AG08396 (cell line): ENCODE measurements at regions not wholly inside any gene's neighbourhood (a gene's known extent, or its start where the extent isn't known, plus 50 kb on each side); places are given as distances from the start of the nearest gene placed in this dataset.
"Not testable (repeated sequence)": the region's sequence is repeated elsewhere in the genome, so short reads cannot be mapped to it uniquely, and the experiment has no call there.

Experiments used
- DNase-seq: peaks from one replicate; pipeline ENCODE4 v3.0.0; 2012; ENCODE audit warnings: low spot score, mixed read lengths

DNA sequence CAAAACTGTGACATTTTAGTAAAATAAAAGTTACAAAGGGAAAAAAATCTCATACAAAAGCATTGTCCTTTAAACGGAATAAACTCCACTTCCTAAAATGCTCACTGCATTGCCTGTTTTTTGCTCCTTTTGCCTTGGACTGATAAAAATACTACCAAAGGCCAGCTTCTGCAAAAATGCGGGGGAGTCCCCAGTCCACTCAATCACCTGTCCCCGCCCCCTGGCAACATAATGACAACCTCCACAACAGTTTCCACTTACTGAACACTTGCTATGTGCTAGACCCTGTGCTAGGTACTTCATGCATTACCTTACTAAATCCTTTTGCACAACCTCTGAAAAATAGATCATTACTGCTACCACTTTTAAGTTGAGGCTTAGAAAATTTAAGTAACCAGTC lies 172.7 kb upstream of the CCL2 start:
- no peak for DNase-seq

DNA sequence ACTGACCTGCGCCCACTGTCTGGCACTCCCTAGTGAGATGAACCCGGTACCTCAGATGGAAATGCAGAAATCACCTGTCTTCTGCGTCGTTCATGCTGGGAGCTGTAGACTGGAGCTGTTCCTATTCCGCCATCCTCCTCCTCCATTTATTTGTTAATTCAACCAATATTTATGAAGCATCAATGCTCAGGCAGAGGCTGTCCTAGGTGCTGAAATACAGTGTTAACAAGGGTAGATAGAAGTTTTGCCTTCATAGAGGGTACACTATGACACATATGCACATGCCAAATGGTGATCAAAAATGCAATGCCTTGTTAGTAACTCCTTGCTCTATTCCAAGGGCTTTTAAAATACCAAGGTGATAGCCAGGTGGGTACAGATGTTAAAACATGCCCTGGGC lies 166.0 kb upstream of the CCL2 start:
- not testable (repeated sequence) for DNase-seq

DNA sequence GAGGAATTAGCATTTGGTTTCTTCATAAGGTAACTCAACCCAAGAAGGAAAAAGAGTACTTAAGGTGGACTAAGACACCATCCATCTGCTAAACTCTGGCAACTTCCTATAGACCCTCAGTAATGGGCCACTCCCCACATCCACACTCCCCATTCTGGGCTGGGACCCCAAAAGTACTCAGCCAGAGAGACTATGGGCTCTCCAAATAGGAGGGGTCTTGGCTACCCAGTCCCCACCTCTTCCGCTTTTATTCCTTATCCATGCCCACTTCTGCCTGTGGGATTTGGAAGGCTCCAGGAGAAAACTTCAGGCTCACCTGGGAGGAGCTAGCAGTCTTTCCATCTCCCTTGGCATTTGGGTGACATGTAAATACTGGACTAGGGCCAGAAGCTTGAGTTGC lies 164.5 kb upstream of the CCL2 start:
- no peak for DNase-seq

- DNase-seq: no peak
These were observed 163.1 kb upstream of the CCL2 start for GRCh38 chr17:34091975-34092374.

DNA sequence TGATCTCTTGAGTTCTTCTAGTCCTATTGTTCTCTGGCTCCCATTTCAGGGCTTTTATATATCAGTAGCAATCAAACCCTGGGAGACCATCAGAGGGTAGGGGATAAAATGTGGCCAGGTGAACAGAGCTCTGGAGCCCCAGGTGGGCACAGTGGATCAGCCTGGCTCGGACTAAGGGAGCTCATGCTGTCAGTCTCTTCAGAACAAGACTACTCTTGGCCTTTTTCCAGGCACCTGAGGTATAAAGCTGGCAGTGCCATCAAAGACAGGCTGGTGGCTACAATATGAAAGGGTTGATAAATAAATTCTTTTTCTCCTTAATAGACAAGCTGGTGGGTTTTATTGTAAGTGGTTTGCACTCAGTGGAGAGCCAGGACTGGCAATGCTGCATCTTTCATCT lies 160.0 kb upstream of the CCL2 start:
- no peak for DNase-seq

- no peak for DNase-seq
These were observed 156.4 kb upstream of the CCL2 start for GRCh38 chr17:34098699-34099098.

DNA sequence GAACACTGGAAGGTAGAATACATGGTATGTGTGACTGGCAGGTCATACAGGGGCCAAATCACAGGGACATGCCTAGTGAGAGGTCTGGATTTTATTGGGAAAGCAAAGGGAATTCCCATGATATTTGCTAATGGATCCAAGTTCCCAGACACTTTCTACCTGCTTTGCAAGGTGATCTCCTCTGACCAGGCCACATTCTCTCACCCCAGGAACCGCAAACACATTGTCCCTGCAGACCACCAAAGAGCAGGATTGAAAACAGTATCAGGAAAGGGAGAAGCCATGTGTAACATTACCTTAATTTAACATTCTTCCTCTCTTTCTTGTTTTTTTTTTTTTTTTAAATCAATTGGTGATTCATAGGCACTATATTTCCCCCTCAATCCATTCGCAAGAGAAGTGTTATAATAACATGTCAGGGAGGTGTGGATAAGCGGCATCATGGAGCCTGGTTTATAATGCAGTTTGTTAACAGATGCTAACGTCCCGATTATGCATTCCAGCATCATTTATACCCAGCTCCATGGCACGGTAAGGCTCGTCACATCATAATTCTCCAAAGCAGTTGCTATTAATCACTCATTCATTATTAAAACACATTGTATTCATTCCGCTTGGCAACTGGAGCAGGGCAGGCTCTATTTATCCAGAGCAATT lies 155.1 kb upstream of the CCL2 start:
- no peak for DNase-seq

GRCh38 chr17:34107019-34107418 lies 148.1 kb upstream of the CCL2 start:
- DNase-seq: no peak

DNA sequence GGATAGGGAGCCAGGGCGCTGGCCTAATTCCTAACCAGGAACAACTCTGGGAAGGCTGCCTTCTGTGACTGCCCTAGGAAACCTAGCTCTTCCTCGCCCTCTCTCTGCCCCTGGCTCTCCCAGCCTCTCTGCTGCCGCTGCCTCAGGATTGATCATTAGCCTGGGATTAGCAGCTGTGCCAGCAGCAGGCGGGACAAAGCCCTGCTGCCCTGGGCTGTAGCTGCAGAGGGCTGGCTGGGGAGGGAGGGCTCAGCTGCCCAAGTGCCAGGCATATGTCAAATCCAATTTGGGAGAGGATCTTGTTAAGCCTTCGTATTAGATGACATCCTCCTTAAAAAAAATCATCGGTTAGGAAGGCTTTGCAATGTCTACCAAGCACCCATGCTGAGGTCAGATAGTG lies 144.8 kb upstream of the CCL2 start:
- DNase-seq: no peak

- no peak for DNase-seq
These were observed 142.0 kb upstream of the CCL2 start for GRCh38 chr17:34113089-34113488.

- no peak for DNase-seq
These were observed 140.9 kb upstream of the CCL2 start for GRCh38 chr17:34114174-34114573.

DNA sequence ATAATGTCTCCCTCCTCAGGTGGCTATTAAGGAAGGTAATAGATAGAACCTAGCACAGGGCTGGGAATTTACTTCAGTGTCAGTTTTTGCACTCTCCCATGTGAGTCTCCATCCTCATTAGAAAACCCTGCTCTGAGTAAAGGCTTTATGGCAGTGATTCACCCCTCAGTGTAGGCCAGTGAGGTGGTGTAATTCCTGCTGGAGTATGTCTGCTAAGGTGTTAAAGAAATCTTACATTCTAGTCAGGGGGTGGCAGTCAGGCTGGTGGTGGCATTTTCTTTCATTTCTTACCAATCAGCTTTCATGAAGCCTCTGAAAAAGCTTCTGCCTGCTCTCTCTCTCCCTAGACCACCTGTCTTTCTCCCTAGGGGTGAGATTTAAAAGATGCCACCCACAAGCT lies 138.8 kb upstream of the CCL2 start:
- no peak for DNase-seq

- DNase-seq: no peak
These were observed 137.8 kb upstream of the CCL2 start for GRCh38 chr17:34117332-34117731.

DNA sequence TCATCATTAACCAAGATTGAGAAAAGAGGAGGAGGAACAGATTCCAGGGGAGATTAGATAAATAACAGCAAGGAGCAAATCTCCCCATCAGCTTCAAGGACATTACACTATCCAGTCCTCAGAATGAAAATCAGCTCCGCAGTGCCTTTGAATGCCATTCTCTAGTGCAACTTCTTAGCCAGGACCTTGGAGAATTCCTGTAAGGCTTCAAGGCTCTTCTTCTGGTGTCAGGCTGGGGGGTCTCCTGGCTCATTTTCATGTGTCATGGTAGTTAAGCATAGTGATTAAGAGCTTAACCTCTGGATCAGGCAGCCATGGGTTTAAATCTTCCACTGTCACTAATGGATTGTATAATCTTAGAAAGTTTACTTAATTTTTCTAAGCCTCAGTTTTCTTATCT lies 137.3 kb upstream of the CCL2 start:
- DNase-seq: no peak

GRCh38 chr17:34118564-34118963 lies 136.5 kb upstream of the CCL2 start:
- no peak for DNase-seq

DNA sequence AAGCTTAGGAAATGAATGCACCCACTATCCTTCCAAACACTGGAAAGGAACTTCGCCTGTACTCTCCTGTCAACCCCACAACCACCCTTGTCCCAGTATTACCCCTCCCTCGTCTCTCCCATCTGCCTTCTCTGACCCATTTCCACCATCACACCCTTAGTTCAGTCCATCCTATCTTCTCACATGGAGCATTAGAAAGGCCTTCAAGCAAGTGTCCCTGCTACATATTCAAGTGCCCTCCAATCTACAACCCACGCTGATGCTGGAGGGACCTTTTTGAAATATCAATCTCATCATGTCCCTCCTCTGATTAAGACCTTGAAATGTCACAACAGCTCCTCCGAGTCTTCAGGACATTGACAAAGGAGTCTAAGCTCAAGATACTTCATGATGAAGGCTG lies 133.8 kb upstream of the CCL2 start:
- no peak for DNase-seq

DNA sequence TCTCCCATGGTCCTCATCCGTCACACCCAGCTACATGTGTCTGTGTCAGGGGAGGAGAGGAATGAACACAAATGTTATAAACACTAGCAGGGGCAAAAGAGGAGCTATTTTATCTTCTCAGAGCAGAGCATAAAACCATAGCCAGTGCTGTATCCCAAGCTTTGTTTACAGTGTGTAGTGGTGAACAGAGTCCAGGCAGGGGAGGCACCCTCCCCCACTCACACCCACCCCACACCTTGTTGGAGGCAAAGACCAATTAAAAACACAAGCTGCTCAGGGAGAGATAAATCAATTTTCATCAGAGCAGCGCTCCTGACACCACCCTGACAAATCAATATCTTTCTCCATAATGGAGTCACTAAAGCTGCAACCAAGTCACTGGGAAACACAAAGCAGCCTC lies 132.6 kb upstream of the CCL2 start:
- DNase-seq: no peak

DNA sequence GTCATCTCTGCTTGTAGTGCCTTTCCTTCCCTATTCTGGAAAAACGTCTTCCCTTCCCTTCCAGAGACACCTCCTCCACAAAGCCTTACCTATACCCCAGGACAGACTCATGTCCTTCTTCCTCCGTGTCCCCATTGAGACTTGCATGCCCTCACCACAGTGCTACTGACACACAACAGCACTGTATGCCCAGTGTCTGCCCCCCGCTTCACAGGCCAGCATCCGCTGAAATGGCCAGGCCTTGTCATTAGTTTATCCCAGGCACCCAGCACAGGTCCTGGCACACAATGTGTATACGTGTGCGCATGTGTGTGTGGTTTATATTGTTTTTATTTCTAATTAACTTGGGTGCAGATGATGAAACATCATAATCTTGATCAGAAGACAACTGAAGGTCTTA lies 130.1 kb upstream of the CCL2 start:
- DNase-seq: no peak

GRCh38 chr17:34125921-34126320 lies 129.2 kb upstream of the CCL2 start:
- no peak for DNase-seq

DNA sequence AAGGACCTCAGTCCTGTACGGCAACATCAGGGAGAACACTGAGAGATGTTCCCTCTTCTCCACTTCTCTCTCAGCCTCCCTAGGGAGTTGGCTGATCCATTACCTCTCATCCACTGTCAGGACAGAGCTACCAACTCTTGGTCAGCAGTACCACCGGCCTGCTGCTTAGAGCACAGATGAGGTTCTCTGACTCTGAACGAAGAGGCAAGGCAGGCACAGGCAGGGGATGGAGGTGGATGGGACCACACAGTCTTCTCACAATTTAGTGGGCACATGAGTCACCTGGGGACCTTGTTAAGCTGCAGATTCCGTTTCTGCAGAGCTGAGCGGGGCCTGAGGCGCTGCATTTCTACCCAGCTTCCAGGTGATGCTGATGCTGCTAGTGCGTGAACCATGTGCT lies 128.6 kb upstream of the CCL2 start:
- no peak for DNase-seq

DNA sequence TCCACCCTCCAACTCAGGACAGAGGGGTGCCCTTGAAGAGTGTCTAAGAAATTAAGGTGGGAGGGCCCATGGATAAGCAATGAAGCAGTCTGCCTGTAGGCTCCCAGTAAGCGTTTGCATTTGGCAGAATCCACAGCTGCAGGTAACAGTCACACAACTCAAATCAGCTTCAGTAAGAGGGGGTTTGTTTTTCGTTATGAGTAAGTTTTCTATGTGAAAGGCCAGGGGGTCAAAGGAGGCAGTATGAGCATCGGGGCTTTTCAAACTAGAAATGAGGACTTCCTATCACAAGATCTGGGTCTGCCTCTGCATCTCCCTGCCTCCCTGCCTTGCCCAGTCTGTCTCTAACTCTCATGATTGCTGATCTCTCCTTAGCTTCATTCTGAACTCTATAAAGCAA lies 128.1 kb upstream of the CCL2 start:
- DNase-seq: no peak

DNA sequence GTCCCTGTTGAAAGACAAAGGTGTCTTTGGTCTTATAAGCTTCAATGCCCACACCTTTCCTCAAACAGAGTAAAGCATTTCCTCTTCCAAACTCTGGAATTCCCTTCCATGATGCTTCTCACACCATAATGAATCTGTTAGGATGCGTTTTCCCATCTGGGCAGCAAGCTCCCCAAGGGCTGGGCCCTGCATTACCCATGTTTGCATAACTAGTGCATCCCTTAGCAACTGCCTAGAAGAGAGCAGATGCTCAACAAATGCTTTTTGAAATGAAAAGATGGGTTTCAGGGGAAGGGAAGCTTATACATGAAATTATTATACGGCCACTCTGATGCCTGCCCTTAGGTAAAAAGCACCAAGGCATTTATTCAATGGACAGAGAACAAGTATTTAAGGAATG lies 124.5 kb upstream of the CCL2 start:
- no peak for DNase-seq

- DNase-seq: no peak
These were observed 123.7 kb upstream of the CCL2 start for GRCh38 chr17:34131386-34131785.

- no peak for DNase-seq
These were observed 121.7 kb upstream of the CCL2 start for GRCh38 chr17:34133350-34133749.

DNA sequence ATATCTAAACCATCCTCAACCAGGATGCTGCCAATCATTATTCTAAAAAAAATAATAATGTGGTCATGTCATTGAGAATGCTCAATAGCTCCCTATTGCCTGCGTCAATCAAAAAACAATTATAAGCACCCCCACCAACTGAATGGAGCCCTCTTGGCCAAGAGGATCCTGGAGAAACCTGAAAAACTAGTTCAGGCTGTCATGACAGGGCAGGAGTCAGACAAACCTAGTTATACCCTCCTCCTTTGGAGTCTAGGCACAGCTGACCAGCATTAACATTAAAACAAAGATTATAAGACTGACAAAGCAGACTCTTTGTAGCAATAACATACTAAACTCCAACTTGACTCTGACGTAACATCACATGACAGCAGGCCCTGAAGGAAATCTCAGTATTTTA lies 119.2 kb upstream of the CCL2 start:
- DNase-seq: no peak
